ENCODE measurements at regions not wholly inside any gene's neighbourhood (a gene's known extent, or its start where the extent isn't known, plus 50 kb on each side); places are given as distances from the start of the nearest gene placed in this dataset.

DNA sequence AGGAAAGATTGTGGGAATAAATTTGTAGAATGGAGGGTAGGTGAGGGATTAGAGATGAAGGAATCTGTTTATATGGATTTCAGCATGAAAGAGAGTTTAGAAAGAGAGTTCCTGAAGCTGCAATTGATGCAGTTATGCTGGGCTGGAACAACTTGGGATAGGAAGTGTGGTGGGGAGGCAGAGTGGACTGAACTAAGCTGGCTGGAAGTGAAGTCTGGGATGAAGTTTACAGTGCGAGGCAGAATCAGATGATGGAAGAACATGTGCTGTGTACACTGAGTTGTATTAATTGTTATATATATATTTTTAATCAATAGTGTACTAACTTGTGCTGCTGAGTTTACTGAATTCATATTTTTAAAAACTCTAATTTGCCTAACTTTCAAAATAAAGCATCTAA lies 461.9 kb downstream of the SPRY1 start:
- Histone ChIP-seq H4K20me1 (ENCODE audit: insufficient read depth) (no peaks in the 10 kb centered on the region), H3K27me3 (ENCODE audit: insufficient read depth) (no peaks in the 10 kb centered on the region), H3K79me2 (ENCODE audit: insufficient read depth) (no peaks in the 10 kb centered on the region), H3K4me1 (ENCODE audit: control insufficient read depth in 1 of 2, insufficient read depth in 2 of 2, low read depth in 1 of 2, low read length in 1 of 2) (peaks cover 6 to 8% of the 10 kb centered on the region in 2 experiments; a peak in 2 of 4 replicates), H3K4me2 (no peak overlapping the region), H3K27ac (ENCODE audit: low read depth in 2 of 2, low read length in 1 of 2) (no peak overlapping the region), H3F3A (replicated peaks; ENCODE audit: insufficient read depth) (no peaks in the 10 kb centered on the region), H2AFZ (ENCODE audit: low read depth) (peak overlapping the region; percentile 52), H3K9me2 (no peaks in the 10 kb centered on the region), H3K9me3 (no peaks in the 10 kb centered on the region), H3K9ac (no peak overlapping the region), H3K36me3 (replicated peaks in 1 of 2; ENCODE audit: control insufficient read depth in 1 of 2, insufficient read depth in 2 of 2, low read length in 1 of 2) (no peaks in the 10 kb centered on the region), H3K4me3 (ENCODE audit: low read depth in 2 of 2, low read length in 1 of 2) (no peak overlapping the region)
- ChIA-PET CTCF (no interaction called here), POLR2A (no interaction called here)
- DNase-seq: no peak
- TF ChIP-seq TEAD4 (IDR thresholded peaks at IDR 0.05; ENCODE audit: borderline replicate concordance, insufficient read depth) (no peak), RCOR1 (IDR thresholded peaks at IDR 0.05; ENCODE audit: low read length) (no peak), SMC3 (IDR thresholded peaks at IDR 0.05; ENCODE audit: low read depth, low read length) (no peak), MEF2A (IDR thresholded peaks at IDR 0.05; ENCODE audit: borderline replicate concordance, low read depth) (no peak), REST (IDR thresholded peaks at IDR 0.05; ENCODE audit: low read depth, low read length) (no peak), FOSL2 (IDR thresholded peaks at IDR 0.05; ENCODE audit: borderline replicate concordance, low read depth) (no peak), CTCF (IDR thresholded peaks at IDR 0.05) (no peak), EP300 (IDR thresholded peaks at IDR 0.05; ENCODE audit: borderline replicate concordance in 1 of 2, low read depth in 1 of 2, low read length in 1 of 2) (no peak)
- WGBS (ENCODE audit: low lambda C conversion rate): 100% methylated on average over 1 of the region's 1 CpG

GRCh38 chr4:123862812-123863211 lies 466.2 kb downstream of the SPRY1 start:
- H3F3A ChIP-seq (replicated peaks; ENCODE audit: insufficient read depth): no peaks in the 10 kb centered on the region
- TF ChIP-seq NFIC (IDR thresholded peaks at IDR 0.05; ENCODE audit: borderline replicate concordance): no peak
- no peak for TF ChIP-seq RFX5 (IDR thresholded peaks at IDR 0.05; ENCODE audit: low read length)
- no peak for TF ChIP-seq TAF1 (IDR thresholded peaks at IDR 0.05; ENCODE audit: borderline replicate concordance, low read depth, low read length)
- TF ChIP-seq TCF12 (IDR thresholded peaks at IDR 0.05): no peak
- no peak for TF ChIP-seq RCOR1 (IDR thresholded peaks at IDR 0.05; ENCODE audit: low read length)
- no peak for TF ChIP-seq JUND (IDR thresholded peaks at IDR 0.05)
- no peak for TF ChIP-seq EZH2phosphoT487 (IDR thresholded peaks at IDR 0.05; ENCODE audit: borderline replicate concordance, low read depth)
- no peaks in the 10 kb centered on the region for H3K9me3 ChIP-seq
- no peak overlapping the region for H3K27ac ChIP-seq (ENCODE audit: low read depth in 2 of 2, low read length in 1 of 2)
- no peak overlapping the region for H3K4me2 ChIP-seq
- H4K20me1 ChIP-seq (ENCODE audit: insufficient read depth): no peaks in the 10 kb centered on the region
- H3K4me3 ChIP-seq (ENCODE audit: low read depth in 2 of 2, low read length in 1 of 2): no peak overlapping the region
- no peak overlapping the region for H3K9ac ChIP-seq
- no peaks in the 10 kb centered on the region for H3K4me1 ChIP-seq (ENCODE audit: control insufficient read depth in 1 of 2, insufficient read depth in 2 of 2, low read depth in 1 of 2, low read length in 1 of 2)
- DNase-seq: no peak
- 79% methylated on average over 4 of the region's 4 CpGs for WGBS (ENCODE audit: low lambda C conversion rate)
- no peaks in the 10 kb centered on the region for H3K9me2 ChIP-seq
- H3K79me2 ChIP-seq (ENCODE audit: insufficient read depth): no peaks in the 10 kb centered on the region
- H2AFZ ChIP-seq (ENCODE audit: low read depth): peak overlapping the region; percentile 35; the same call in 1 of the 2 replicates
- H3K27me3 ChIP-seq (ENCODE audit: insufficient read depth): no peaks in the 10 kb centered on the region
- ChIA-PET CTCF (no interaction called here), POLR2A (no interaction called here)
- H3K36me3 ChIP-seq (replicated peaks in 1 of 2; ENCODE audit: control insufficient read depth in 1 of 2, insufficient read depth in 2 of 2, low read length in 1 of 2): no peaks in the 10 kb centered on the region

Data from SK-N-SH (cell line).